ENCODE measurements at regions not wholly inside any gene's neighbourhood (a gene's known extent, or its start where the extent isn't known, plus 50 kb on each side); places are given as distances from the start of the nearest gene placed in this dataset.

DNA sequence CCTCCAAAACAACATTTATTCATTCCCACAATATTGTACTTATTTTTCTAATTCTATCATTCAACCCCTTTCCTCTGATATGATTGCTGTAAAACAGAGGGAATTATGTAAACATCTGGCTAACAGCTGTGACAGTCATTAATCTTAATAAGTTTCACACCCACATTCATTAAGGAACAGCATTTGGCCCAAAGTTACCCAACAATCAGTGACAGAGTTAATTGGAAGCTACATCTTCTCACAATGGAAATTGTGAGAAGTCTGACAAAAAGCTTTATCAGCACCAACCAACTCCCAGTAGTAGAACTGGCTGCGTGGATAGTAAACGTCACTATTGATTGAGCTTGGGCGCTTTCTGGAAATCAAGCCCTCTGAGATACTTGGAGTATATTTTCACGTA is 165.8 kb upstream of the SLC24A5 start:
- TF ChIP-seq POLR2A (IDR thresholded peaks at IDR 0.05): no peak
- TF ChIP-seq, protein P1, sequence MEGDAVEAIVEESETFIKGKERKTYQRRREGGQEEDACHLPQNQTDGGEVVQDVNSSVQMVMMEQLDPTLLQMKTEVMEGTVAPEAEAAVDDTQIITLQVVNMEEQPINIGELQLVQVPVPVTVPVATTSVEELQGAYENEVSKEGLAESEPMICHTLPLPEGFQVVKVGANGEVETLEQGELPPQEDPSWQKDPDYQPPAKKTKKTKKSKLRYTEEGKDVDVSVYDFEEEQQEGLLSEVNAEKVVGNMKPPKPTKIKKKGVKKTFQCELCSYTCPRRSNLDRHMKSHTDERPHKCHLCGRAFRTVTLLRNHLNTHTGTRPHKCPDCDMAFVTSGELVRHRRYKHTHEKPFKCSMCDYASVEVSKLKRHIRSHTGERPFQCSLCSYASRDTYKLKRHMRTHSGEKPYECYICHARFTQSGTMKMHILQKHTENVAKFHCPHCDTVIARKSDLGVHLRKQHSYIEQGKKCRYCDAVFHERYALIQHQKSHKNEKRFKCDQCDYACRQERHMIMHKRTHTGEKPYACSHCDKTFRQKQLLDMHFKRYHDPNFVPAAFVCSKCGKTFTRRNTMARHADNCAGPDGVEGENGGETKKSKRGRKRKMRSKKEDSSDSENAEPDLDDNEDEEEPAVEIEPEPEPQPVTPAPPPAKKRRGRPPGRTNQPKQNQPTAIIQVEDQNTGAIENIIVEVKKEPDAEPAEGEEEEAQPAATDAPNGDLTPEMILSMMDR (IDR thresholded peaks at IDR 0.05): no peak
